Neural cell (in vitro differentiated cells): ENCODE measurements at regions not wholly inside any gene's neighbourhood (a gene's known extent, or its start where the extent isn't known, plus 50 kb on each side); places are given as distances from the start of the nearest gene placed in this dataset.

ENCODE experiments used
- H2AFZ ChIP-seq: fragments of 200-600, 300-800 bp; sonication (generic), shearing (Covaris generic); 2 replicates; pipeline ENCODE4 v1.6.0; 2014; ENCODE audit warnings: low read depth, mild to moderate bottlenecking, antibody characterized with exemption, low read length, moderate library complexity
- H3F3A ChIP-seq: fragments of 200-600 bp; shearing (Covaris generic); 2 replicates; pipeline ENCODE4 v1.6.1; 2016; ENCODE audit warnings: mild to moderate bottlenecking, moderate library complexity, mixed read lengths, antibody characterized with exemption, low read length; ENCODE audit not compliant: insufficient read depth, poor library complexity, severe bottlenecking
- H3K27ac ChIP-seq: fragments of 200-600, 300-800 bp; sonication (generic), shearing (Covaris generic); 2 replicates; pipeline ENCODE4 v1.5.1; 2014; ENCODE audit warnings: mild to moderate bottlenecking, low read length, moderate library complexity
- H3K27me3 ChIP-seq: fragments of 300-800, 200-600 bp; sonication (generic), shearing (Covaris generic); 2 replicates; pipeline ENCODE4 v1.6.0; 2014; ENCODE audit warnings: mild to moderate bottlenecking, low read depth, low read length, moderate library complexity; ENCODE audit not compliant: insufficient read depth
- H3K36me3 ChIP-seq: fragments of 300-800, 200-600 bp; sonication (generic), shearing (Covaris generic); 2 replicates; pipeline ENCODE4 v1.5.1; 2014; ENCODE audit warnings: mild to moderate bottlenecking, antibody characterized with exemption, low read length, moderate library complexity; ENCODE audit not compliant: insufficient read depth
- H3K4me2 ChIP-seq: fragments of 300-800, 200-600 bp; sonication (generic), shearing (Covaris generic); 2 replicates; pipeline ENCODE4 v1.6.0; 2014; ENCODE audit warnings: mild to moderate bottlenecking, low read length
- H3K4me3 ChIP-seq: fragments of 300-800, 200-600 bp; sonication (generic), shearing (Covaris generic); 2 replicates; pipeline ENCODE4 v1.5.1; 2014; ENCODE audit warnings: mild to moderate bottlenecking, low read length, moderate library complexity
- H3K79me2 ChIP-seq: fragments of 200-600 bp; shearing (Covaris generic); replicated peaks from 2 replicates; pipeline ENCODE4 v1.6.0; 2014; ENCODE audit warnings: mild to moderate bottlenecking, low read length, moderate library complexity; ENCODE audit not compliant: insufficient read depth
- H3K9ac ChIP-seq: fragments of 300-800, 200-600 bp; sonication (generic), shearing (Covaris generic); 2 replicates; pipeline ENCODE4 v1.6.1; 2016; ENCODE audit warnings: mild to moderate bottlenecking, low read length, mixed read lengths
- H3K9me2 ChIP-seq: fragments of 200-600 bp; shearing (Covaris generic); 2 replicates; pipeline ENCODE4 v1.6.1; 2016; ENCODE audit warnings: mild to moderate bottlenecking, low read length, mixed read lengths; ENCODE audit not compliant: insufficient read depth
- H3K9me3 ChIP-seq: fragments of 200-600, 300-800 bp; sonication (generic), shearing (Covaris generic); 2 replicates; pipeline ENCODE4 v1.6.1; 2016; ENCODE audit warnings: mild to moderate bottlenecking, mixed run types, low read length, moderate library complexity, mixed read lengths
- H4K20me1 ChIP-seq: fragments of 200-600 bp; shearing (Covaris generic); 2 replicates; pipeline ENCODE4 v1.6.1; 2016; ENCODE audit warnings: mild to moderate bottlenecking, mixed run types; ENCODE audit not compliant: insufficient read depth
- EP300 ChIP-seq: fragments of 450-650 bp; conservative IDR thresholded peaks from 2 replicates; pipeline ENCODE4 v1.6.1; 2014; ENCODE audit warnings: antibody characterized with exemption, mild to moderate bottlenecking, moderate library complexity; ENCODE audit not compliant: poor library complexity, severe bottlenecking
- EZH2 ChIP-seq: fragments of 200-600, 300-800 bp; shearing (Covaris generic), sonication (generic); IDR thresholded peaks from 2 replicates; pipeline ENCODE4 v1.6.1; 2014; ENCODE audit warnings: antibody characterized with exemption, low read length, borderline replicate concordance, mild to moderate bottlenecking; ENCODE audit not compliant: insufficient read depth, poor library complexity, severe bottlenecking
- MXI1 ChIP-seq: fragments of 450-650 bp; conservative IDR thresholded peaks from 2 replicates; pipeline ENCODE4 v1.6.1; 2014; ENCODE audit warnings: antibody characterized with exemption, mild to moderate bottlenecking; ENCODE audit not compliant: poor library complexity, severe bottlenecking
- POLR2AphosphoS5 ChIP-seq: IDR thresholded peaks from 2 replicates; pipeline ENCODE4 v1.6.1; 2012
- RAD21 ChIP-seq: fragments of 450-650 bp; conservative IDR thresholded peaks from 2 replicates; pipeline ENCODE4 v1.6.1; 2014; ENCODE audit warnings: antibody characterized with exemption, mild to moderate bottlenecking, moderate library complexity
- SMC3 ChIP-seq: fragments of 450-650 bp; conservative IDR thresholded peaks from 2 replicates; pipeline ENCODE4 v1.6.1; 2014; ENCODE audit warnings: antibody characterized with exemption, mild to moderate bottlenecking, moderate library complexity; ENCODE audit not compliant: poor library complexity
- TAF1 ChIP-seq: IDR thresholded peaks from 2 replicates; pipeline ENCODE4 v1.6.1; 2012; ENCODE audit warnings: low read depth
- TF ChIP-seq, protein P1 (sequence below): fragments of 450-650 bp; IDR thresholded peaks from 2 replicates; pipeline ENCODE4 v1.5.1; 2014; ENCODE audit warnings: antibody characterized with exemption, mild to moderate bottlenecking, moderate library complexity; ENCODE audit not compliant: poor library complexity, severe bottlenecking
- TF ChIP-seq, protein P2 (sequence below): IDR thresholded peaks from 2 replicates; pipeline ENCODE4 v1.6.1; 2012; ENCODE audit warnings: borderline replicate concordance

DNA sequence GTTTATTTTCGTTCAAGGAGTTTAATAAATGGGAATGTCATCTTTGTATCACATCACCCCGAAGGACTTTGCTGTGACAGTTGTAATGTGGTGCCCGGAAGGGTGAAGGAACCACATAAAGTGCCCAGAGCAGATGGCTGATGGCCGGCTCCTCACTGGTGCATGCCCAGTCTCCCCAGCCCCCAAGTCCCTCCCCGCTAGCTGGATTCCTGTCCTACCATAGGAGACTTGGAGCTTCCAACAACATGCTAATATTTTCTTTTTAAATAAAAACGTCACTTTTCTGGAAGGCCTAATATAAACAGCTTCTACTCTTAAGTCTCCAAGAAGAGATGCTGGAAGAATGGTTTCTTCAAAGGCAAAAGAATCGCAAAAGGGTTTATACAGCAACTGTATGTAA lies 273.9 kb upstream of the LRTM1 start:
- no peaks in the 10 kb centered on the region for H4K20me1 ChIP-seq
- no peaks in the 10 kb centered on the region for H3K79me2 ChIP-seq
- no peaks in the 10 kb centered on the region for H3K9me3 ChIP-seq
- H3K9me2 ChIP-seq: no peaks in the 10 kb centered on the region
- TF ChIP-seq POLR2AphosphoS5 (no peak), EZH2 (no peak), TAF1 (no peak), EP300 (no peak), RAD21 (no peak), SMC3 (no peak), MXI1 (no peak)
- TF ChIP-seq, protein P1, sequence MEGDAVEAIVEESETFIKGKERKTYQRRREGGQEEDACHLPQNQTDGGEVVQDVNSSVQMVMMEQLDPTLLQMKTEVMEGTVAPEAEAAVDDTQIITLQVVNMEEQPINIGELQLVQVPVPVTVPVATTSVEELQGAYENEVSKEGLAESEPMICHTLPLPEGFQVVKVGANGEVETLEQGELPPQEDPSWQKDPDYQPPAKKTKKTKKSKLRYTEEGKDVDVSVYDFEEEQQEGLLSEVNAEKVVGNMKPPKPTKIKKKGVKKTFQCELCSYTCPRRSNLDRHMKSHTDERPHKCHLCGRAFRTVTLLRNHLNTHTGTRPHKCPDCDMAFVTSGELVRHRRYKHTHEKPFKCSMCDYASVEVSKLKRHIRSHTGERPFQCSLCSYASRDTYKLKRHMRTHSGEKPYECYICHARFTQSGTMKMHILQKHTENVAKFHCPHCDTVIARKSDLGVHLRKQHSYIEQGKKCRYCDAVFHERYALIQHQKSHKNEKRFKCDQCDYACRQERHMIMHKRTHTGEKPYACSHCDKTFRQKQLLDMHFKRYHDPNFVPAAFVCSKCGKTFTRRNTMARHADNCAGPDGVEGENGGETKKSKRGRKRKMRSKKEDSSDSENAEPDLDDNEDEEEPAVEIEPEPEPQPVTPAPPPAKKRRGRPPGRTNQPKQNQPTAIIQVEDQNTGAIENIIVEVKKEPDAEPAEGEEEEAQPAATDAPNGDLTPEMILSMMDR: no peak
- TF ChIP-seq, protein P2, sequence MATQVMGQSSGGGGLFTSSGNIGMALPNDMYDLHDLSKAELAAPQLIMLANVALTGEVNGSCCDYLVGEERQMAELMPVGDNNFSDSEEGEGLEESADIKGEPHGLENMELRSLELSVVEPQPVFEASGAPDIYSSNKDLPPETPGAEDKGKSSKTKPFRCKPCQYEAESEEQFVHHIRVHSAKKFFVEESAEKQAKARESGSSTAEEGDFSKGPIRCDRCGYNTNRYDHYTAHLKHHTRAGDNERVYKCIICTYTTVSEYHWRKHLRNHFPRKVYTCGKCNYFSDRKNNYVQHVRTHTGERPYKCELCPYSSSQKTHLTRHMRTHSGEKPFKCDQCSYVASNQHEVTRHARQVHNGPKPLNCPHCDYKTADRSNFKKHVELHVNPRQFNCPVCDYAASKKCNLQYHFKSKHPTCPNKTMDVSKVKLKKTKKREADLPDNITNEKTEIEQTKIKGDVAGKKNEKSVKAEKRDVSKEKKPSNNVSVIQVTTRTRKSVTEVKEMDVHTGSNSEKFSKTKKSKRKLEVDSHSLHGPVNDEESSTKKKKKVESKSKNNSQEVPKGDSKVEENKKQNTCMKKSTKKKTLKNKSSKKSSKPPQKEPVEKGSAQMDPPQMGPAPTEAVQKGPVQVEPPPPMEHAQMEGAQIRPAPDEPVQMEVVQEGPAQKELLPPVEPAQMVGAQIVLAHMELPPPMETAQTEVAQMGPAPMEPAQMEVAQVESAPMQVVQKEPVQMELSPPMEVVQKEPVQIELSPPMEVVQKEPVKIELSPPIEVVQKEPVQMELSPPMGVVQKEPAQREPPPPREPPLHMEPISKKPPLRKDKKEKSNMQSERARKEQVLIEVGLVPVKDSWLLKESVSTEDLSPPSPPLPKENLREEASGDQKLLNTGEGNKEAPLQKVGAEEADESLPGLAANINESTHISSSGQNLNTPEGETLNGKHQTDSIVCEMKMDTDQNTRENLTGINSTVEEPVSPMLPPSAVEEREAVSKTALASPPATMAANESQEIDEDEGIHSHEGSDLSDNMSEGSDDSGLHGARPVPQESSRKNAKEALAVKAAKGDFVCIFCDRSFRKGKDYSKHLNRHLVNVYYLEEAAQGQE: no peak
- no peaks in the 10 kb centered on the region for H3K27me3 ChIP-seq
- no peak overlapping the region for H3K4me3 ChIP-seq
- H2AFZ ChIP-seq: no peak overlapping the region
- no peaks in the 10 kb centered on the region for H3K36me3 ChIP-seq
- H3K27ac ChIP-seq: no peak overlapping the region
- H3F3A ChIP-seq: no peaks in the 10 kb centered on the region
- no peak overlapping the region for H3K9ac ChIP-seq
- no peak overlapping the region for H3K4me2 ChIP-seq

DNA sequence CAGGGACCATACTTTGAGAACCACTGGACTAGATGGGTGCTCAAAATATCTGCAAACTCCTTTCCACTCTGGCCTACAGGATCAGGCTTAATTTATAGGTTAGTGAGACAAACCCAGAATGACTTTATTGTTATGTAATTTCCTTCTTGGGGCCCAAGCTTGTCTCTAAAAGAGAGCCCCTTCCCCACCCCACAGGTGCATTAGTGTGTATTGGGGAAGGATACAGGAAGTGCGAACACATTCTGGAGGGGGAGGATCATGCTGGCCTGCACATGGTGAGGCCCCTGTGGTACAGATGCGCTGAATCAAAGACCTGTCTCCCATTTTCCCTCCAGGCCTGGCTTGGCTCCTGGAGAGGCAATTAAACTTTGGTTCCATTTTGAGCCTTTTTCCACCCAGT lies 273.0 kb upstream of the LRTM1 start:
- TF ChIP-seq SMC3: no peak
- TF ChIP-seq MXI1: no peak
- no peak for TF ChIP-seq RAD21
- no peak for TF ChIP-seq TAF1
- TF ChIP-seq POLR2AphosphoS5: no peak
- TF ChIP-seq, protein P1: no peak
- TF ChIP-seq, protein P2: no peak
- TF ChIP-seq EZH2: no peak
- TF ChIP-seq EP300: no peak
- no peaks in the 10 kb centered on the region for H3K27me3 ChIP-seq
- H3K4me2 ChIP-seq: no peak overlapping the region
- no peaks in the 10 kb centered on the region for H4K20me1 ChIP-seq
- no peak overlapping the region for H3K27ac ChIP-seq
- no peaks in the 10 kb centered on the region for H3K79me2 ChIP-seq
- no peaks in the 10 kb centered on the region for H3F3A ChIP-seq
- H3K9me2 ChIP-seq: no peaks in the 10 kb centered on the region
- no peak overlapping the region for H3K4me3 ChIP-seq
- H3K36me3 ChIP-seq: no peaks in the 10 kb centered on the region
- no peaks in the 10 kb centered on the region for H3K9me3 ChIP-seq
- H3K9ac ChIP-seq: no peak overlapping the region
- H2AFZ ChIP-seq: no peak overlapping the region
